ENCODE measurements at regions not wholly inside any gene's neighbourhood (a gene's known extent, or its start where the extent isn't known, plus 50 kb on each side); places are given as distances from the start of the nearest gene placed in this dataset.

DNA sequence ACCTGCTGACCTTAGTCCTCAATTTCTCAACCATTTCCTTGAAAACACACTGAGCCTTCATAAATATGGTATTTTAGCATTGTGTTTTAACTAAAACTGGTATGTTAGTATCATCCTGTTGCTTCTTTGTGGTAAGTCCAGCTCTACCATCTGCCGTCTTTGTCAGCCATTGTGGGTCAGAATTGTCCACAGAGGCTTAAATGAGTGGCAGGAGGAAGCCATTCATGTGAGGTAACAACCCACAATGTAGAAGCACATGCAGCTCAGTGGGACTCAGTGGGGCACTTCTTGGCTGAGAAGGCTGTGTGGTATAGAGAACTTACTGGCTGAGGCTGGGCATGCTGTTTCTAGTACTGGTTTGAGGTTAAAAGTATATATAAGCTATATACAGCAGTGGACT lies 149.2 kb upstream of the NR3C1 start (continued):
- TF ChIP-seq PRDM15 (CRISPR knock-in tag; IDR thresholded peaks at IDR 0.05) = no peak
- no peak for TF ChIP-seq CREM (CRISPR knock-in tag; IDR thresholded peaks at IDR 0.05)

- Mint-ChIP-seq H3K27ac (no peak overlapping the region), H3K36me3 (peaks cover 8% of the 10 kb centered on the region), H3K4me1 (no peaks in the 10 kb centered on the region), H3K9me3 (peaks cover 16% of the 10 kb centered on the region), H3K27me3 (ENCODE audit: low read depth) (no peaks in the 10 kb centered on the region), H3K4me3 (no peak overlapping the region)
- POLR2A ChIA-PET = no interaction called here
- no peak for ATAC-seq
- DNase-seq (ENCODE audit: low spot score) = no peak
- TF ChIP-seq RORB (CRISPR knock-in tag; IDR thresholded peaks at IDR 0.05) (no peak), HMGA2 (CRISPR knock-in tag; IDR thresholded peaks at IDR 0.05) (no peak), MXD4 (CRISPR knock-in tag; IDR thresholded peaks at IDR 0.05; ENCODE audit: borderline replicate concordance) (no peak), NR3C1 (CRISPR knock-in tag; conservative IDR thresholded peaks at IDR 0.05; ENCODE audit: low read depth) (no peak), MYBL2 (CRISPR knock-in tag; IDR thresholded peaks at IDR 0.05) (no peak), CDX4 (CRISPR knock-in tag; IDR thresholded peaks at IDR 0.05; ENCODE audit: borderline replicate concordance) (no peak)
- CTCF ChIA-PET = no interaction called here
These were observed 148.3 kb upstream of the NR3C1 start for GRCh38 chr5:143551820-143552251.

DNA sequence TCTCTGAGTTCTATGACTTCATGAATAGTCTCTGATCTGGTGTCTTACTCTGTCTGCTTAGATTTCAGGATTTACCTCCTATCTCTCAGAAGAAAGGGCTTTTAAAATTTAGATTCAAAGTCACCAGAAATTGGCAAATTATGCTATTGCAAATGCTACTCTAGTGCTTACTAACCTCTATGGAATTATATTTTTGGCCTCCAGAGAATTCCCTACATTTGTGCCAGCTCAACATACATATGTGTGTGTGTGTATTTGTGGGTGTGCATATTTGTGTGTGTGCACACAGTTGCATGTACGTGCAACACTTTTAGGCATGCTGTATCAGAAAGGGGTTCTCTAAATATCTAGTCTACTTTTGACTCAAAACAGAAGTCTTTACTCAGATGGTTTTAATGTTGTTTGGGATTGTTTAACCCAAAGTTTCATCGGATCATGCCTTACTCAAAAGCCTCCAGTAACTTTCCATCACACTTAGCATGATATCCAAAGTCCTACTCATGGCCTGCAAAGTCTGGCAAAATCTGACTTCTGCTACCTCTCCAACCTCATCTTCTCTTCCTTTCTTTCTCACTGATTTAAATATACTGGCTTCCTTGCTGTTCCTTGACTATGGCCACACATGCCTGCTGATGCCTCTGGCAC lies 147.6 kb upstream of the NR3C1 start:
- Mint-ChIP-seq H3K27me3 (ENCODE audit: low read depth) (no peaks in the 10 kb centered on the region), H3K27ac (no peak overlapping the region), H3K9me3 (peaks cover 22% of the 10 kb centered on the region), H3K4me1 (no peaks in the 10 kb centered on the region), H3K4me3 (no peak overlapping the region), H3K36me3 (peaks cover 8% of the 10 kb centered on the region)
- CTCF ChIA-PET = no interaction called here
- POLR2A ChIA-PET = no interaction called here
- DNase-seq (ENCODE audit: low spot score) (no peak), ATAC-seq (no peak)
- TF ChIP-seq, protein P1, sequence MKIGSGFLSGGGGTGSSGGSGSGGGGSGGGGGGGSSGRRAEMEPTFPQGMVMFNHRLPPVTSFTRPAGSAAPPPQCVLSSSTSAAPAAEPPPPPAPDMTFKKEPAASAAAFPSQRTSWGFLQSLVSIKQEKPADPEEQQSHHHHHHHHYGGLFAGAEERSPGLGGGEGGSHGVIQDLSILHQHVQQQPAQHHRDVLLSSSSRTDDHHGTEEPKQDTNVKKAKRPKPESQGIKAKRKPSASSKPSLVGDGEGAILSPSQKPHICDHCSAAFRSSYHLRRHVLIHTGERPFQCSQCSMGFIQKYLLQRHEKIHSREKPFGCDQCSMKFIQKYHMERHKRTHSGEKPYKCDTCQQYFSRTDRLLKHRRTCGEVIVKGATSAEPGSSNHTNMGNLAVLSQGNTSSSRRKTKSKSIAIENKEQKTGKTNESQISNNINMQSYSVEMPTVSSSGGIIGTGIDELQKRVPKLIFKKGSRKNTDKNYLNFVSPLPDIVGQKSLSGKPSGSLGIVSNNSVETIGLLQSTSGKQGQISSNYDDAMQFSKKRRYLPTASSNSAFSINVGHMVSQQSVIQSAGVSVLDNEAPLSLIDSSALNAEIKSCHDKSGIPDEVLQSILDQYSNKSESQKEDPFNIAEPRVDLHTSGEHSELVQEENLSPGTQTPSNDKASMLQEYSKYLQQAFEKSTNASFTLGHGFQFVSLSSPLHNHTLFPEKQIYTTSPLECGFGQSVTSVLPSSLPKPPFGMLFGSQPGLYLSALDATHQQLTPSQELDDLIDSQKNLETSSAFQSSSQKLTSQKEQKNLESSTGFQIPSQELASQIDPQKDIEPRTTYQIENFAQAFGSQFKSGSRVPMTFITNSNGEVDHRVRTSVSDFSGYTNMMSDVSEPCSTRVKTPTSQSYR (CRISPR knock-in tag; IDR thresholded peaks at IDR 0.05) = no peak
- no peak for TF ChIP-seq FOXP4 (CRISPR knock-in tag; IDR thresholded peaks at IDR 0.05)
- no peak for TF ChIP-seq ZBTB21 (CRISPR knock-in tag; IDR thresholded peaks at IDR 0.05; ENCODE audit: borderline replicate concordance)
- TF ChIP-seq IRF2 (CRISPR knock-in tag; IDR thresholded peaks at IDR 0.05; ENCODE audit: borderline replicate concordance, low read depth) = no peak
- TF ChIP-seq ATF1 (CRISPR knock-in tag; IDR thresholded peaks at IDR 0.05) = no peak
- no peak for TF ChIP-seq ZNF317 (CRISPR knock-in tag; IDR thresholded peaks at IDR 0.05; ENCODE audit: borderline replicate concordance, low read depth)
- TF ChIP-seq PRDM15 (CRISPR knock-in tag; IDR thresholded peaks at IDR 0.05) = no peak
- TF ChIP-seq FOXP1 (CRISPR knock-in tag; IDR thresholded peaks at IDR 0.05; ENCODE audit: borderline replicate concordance) = no peak
- TF ChIP-seq MLX (CRISPR knock-in tag; IDR thresholded peaks at IDR 0.05) = no peak
- no peak for TF ChIP-seq ZNF671 (CRISPR knock-in tag; IDR thresholded peaks at IDR 0.05)
- no peak for TF ChIP-seq FOXK1 (CRISPR knock-in tag; IDR thresholded peaks at IDR 0.05)
- TF ChIP-seq RORB (CRISPR knock-in tag; IDR thresholded peaks at IDR 0.05) = no peak
